ENCODE measurements at regions not wholly inside any gene's neighbourhood (a gene's known extent, or its start where the extent isn't known, plus 50 kb on each side); places are given as distances from the start of the nearest gene placed in this dataset.

DNA sequence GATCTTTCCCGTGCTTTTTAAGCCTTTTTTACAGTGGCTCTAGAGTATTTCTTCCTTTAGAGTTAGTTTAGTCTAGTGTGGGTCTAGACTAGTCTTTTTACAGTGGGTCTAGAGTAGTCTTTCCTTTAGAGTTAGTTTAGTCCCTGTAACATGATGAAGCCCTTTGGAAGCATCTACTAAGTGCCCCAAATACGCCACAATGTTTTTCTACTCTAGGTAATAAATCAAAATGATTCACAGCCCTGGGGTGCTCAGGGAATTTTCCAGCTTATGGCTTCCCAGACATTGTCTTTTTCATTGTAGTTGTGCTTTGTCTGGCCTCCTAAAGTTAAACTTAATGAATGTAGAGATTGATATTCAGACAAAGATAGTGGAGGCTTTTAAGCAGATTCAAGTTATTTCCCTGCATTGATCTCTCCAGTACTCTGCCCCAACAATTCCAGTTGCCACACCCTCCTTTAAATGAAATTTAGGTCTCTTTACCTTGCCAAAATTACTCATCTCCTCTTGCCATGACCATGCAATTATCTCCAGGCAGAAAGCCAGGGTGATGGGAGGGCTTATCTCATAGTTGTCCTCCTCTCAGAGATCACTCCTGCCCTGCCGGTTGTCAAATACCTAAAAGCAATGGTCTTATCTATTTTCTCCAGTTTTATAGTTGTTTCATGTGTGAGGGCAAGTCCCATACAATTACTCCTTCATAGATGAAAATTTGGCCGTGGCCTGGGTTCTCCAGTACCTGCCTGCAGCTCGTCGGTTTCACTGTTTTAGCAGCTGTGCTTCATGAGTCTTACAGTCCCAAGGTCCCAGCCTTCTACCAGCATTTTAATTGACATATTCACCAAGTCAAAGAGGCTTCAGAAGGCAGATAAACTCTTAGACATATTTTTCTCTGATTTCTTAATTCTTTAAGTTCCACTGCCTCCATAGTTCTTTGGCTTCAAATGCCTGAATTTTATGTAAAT, 794.0 kb upstream of the COX7C start:
- Histone ChIP-seq H2BK20ac (ENCODE audit: low read length) (no peak overlapping the region), H2BK15ac (ENCODE audit: low read length) (no peak overlapping the region), H3K4me2 (ENCODE audit: insufficient read depth in 1 of 2, low read depth in 2 of 2, low read length in 2 of 2) (no peak overlapping the region), H2BK12ac (ENCODE audit: low read depth, low read length) (no peak overlapping the region), H3K4ac (replicated peaks; ENCODE audit: insufficient read length, low read depth, low read length) (no peak overlapping the region), H3K27ac (ENCODE audit: low read depth, low read length) (no peak overlapping the region), H4K91ac (replicated peaks; ENCODE audit: insufficient read length, low read length) (no peak overlapping the region), H2AFZ (ENCODE audit: low read length) (peak overlapping the region; percentile 86), H3K36me3 (ENCODE audit: control insufficient read depth in 2 of 4, insufficient read depth in 4 of 4, low read length in 3 of 4) (no peaks in the 10 kb centered on the region), H3K56ac (replicated peaks; ENCODE audit: insufficient read length, low read depth, low read length) (no peak overlapping the region), H2AK5ac (ENCODE audit: low read depth, low read length) (no peak overlapping the region), H3K79me2 (ENCODE audit: control insufficient read depth in 1 of 2, insufficient read depth in 2 of 2, low read length in 2 of 2) (no peaks in the 10 kb centered on the region), H3K4me3 (ENCODE audit: extremely low read depth in 1 of 4, insufficient read depth in 2 of 4, low read depth in 3 of 4, low read length in 4 of 4) (no peak overlapping the region), H3K9me3 (ENCODE audit: insufficient read depth in 2 of 2, low read depth in 1 of 2, low read length in 1 of 2) (no peaks in the 10 kb centered on the region), H4K8ac (ENCODE audit: extremely low read depth, insufficient read depth, low read length) (no peak overlapping the region; the same call in 1 of the 2 replicates), H2BK120ac (replicated peaks; ENCODE audit: low read depth, low read length) (no peak overlapping the region), H4K20me1 (replicated peaks in 1 of 2; ENCODE audit: control insufficient read depth in 1 of 2, insufficient read depth in 2 of 2, low read length in 2 of 2) (no peaks in the 10 kb centered on the region), H4K5ac (ENCODE audit: insufficient read length, low read depth, low read length) (no peak overlapping the region), H3K27me3 (replicated peaks in 1 of 4; ENCODE audit: control insufficient read depth in 3 of 4, extremely low read depth in 1 of 4, insufficient read depth in 3 of 4, low read length in 3 of 4) (no peaks in the 10 kb centered on the region), H3K4me1 (replicated peaks in 1 of 4; ENCODE audit: control insufficient read depth in 3 of 4, insufficient read depth in 4 of 4, low read length in 3 of 4) (no peaks in the 10 kb centered on the region), H3K23me2 (ENCODE audit: low read depth, low read length) (no peaks in the 10 kb centered on the region), H3K79me1 (ENCODE audit: low read depth, low read length) (no peaks in the 10 kb centered on the region), H3K18ac (ENCODE audit: extremely low read depth, low read length) (no peak overlapping the region), H3K14ac (ENCODE audit: insufficient read length) (no peak overlapping the region), H3K23ac (ENCODE audit: insufficient read length) (no peak overlapping the region), H3K9ac (replicated peaks in 1 of 4; ENCODE audit: extremely low read depth in 1 of 4, low read depth in 3 of 4, low read length in 3 of 4) (no peak overlapping the region), H2BK5ac (ENCODE audit: low read depth, low read length) (no peak overlapping the region)
- ChIA-PET CTCF (ENCODE audit: partially characterized antibody) (no interaction called here), POLR2A (ENCODE audit: partially characterized antibody) (no interaction called here)
- DNase-seq (ENCODE audit: low read depth in 1 of 2, low spot score in 2 of 2) (no peak), FAIRE-seq (no peak)
- TF ChIP-seq FOSL1 (IDR thresholded peaks at IDR 0.05; ENCODE audit: insufficient read depth, low read depth, low read length) (no peak), SUZ12 (IDR thresholded peaks at IDR 0.05; ENCODE audit: low read length) (no peak), MAFK (IDR thresholded peaks at IDR 0.05; ENCODE audit: low read depth, low read length) (no peak), CBX5 (IDR thresholded peaks at IDR 0.05; ENCODE audit: low read depth, low read length) (no peak)
- WGBS, 2 experiments (ENCODE audit: extremely low coverage in 1 of 2, insufficient coverage in 1 of 2, insufficient read length in 1 of 2, insufficient replicate concordance in 2 of 2, low coverage in 1 of 2, low lambda C conversion rate in 2 of 2, missing lambda C conversion rate in 1 of 2), result 89% methylated on average over 6 of the region's 6 CpGs; no CpG with 5 or more reads in 1 of the 2 experiments

Data from H1 (cell line).